Trophoblast cell (in vitro differentiated cells and primary cell): ENCODE measurements at regions not wholly inside any gene's neighbourhood (a gene's known extent, or its start where the extent isn't known, plus 50 kb on each side); places are given as distances from the start of the nearest gene placed in this dataset.

Source experiments
- DNase-seq, 2 donors: peaks; one replicate each; pipeline ENCODE4 v3.0.0-alpha.2; 2016
- H2AFZ ChIP-seq: 2 replicates; pipeline ENCODE4 v1.6.1; 2013; ENCODE audit warnings: low read length, moderate library complexity, mild to moderate bottlenecking; ENCODE audit not compliant: insufficient read depth, poor library complexity
- H2AK5ac ChIP-seq: 2 replicates; pipeline ENCODE4 v1.6.1; 2013; ENCODE audit warnings: mild to moderate bottlenecking, low read length
- H2BK120ac ChIP-seq: 2 replicates; pipeline ENCODE4 v1.6.1; 2013; ENCODE audit warnings: low read length, mild to moderate bottlenecking, moderate library complexity; ENCODE audit not compliant: insufficient read depth, poor library complexity
- H2BK12ac ChIP-seq: 2 replicates; pipeline ENCODE4 v1.6.1; 2013; ENCODE audit warnings: mild to moderate bottlenecking, low read length, moderate library complexity
- H2BK5ac ChIP-seq: 2 replicates; pipeline ENCODE4 v1.6.1; 2013; ENCODE audit warnings: low read length, low read depth, moderate library complexity, mild to moderate bottlenecking; ENCODE audit not compliant: poor library complexity
- H3K14ac ChIP-seq: 2 replicates; pipeline ENCODE4 v1.6.1; 2013; ENCODE audit warnings: mild to moderate bottlenecking, low read length
- H3K18ac ChIP-seq: 2 replicates; pipeline ENCODE4 v1.6.1; 2013; ENCODE audit warnings: mild to moderate bottlenecking, low read length
- H3K23ac ChIP-seq: 2 replicates; pipeline ENCODE4 v1.6.1; 2013; ENCODE audit warnings: low read length
- H3K27ac ChIP-seq: 2 replicates; pipeline ENCODE4 v1.5.1; 2013; ENCODE audit warnings: low read depth, mild to moderate bottlenecking, inconsistent platforms, low read length, moderate library complexity
- H3K27me3 ChIP-seq: 2 replicates; pipeline ENCODE4 v1.6.1; 2013; ENCODE audit warnings: inconsistent platforms, mild to moderate bottlenecking, low read length, moderate library complexity; ENCODE audit not compliant: insufficient read depth
- H3K36me3 ChIP-seq, 2 experiments: 1 replicate in 1 of 2; 2 replicates in 1 of 2; pipeline ENCODE4 v1.6.1; 2013; ENCODE audit warnings: low read length in 2 of 2, mild to moderate bottlenecking in 2 of 2, moderate library complexity in 1 of 2; ENCODE audit not compliant: insufficient read depth in 2 of 2, control insufficient read depth in 1 of 2
- H3K4ac ChIP-seq: 2 replicates; pipeline ENCODE4 v1.6.1; 2013; ENCODE audit warnings: low read depth, mild to moderate bottlenecking, low read length, moderate library complexity
- H3K4me1 ChIP-seq, 2 experiments: 1 replicate in 1 of 2; 2 replicates in 1 of 2; pipeline ENCODE4 v1.6.1; 2013; ENCODE audit warnings: low read length in 2 of 2, mild to moderate bottlenecking in 2 of 2, moderate library complexity in 1 of 2; ENCODE audit not compliant: insufficient read depth in 2 of 2, control insufficient read depth in 1 of 2
- H3K4me2 ChIP-seq: 2 replicates; pipeline ENCODE4 v1.6.1; 2013; ENCODE audit warnings: inconsistent platforms, mild to moderate bottlenecking, low read length, moderate library complexity
- H3K4me3 ChIP-seq: 2 replicates; pipeline ENCODE4 v1.5.1; 2013; ENCODE audit warnings: mild to moderate bottlenecking, low read depth, low read length, inconsistent platforms
- H3K79me1 ChIP-seq: one replicate; pipeline ENCODE4 v1.6.1; 2013; ENCODE audit warnings: low read length
- H3K79me2 ChIP-seq: 2 replicates; pipeline ENCODE4 v1.6.1; 2013; ENCODE audit warnings: low read length, mild to moderate bottlenecking; ENCODE audit not compliant: control insufficient read depth, insufficient read depth, poor library complexity
- H3K9ac ChIP-seq: 2 replicates; pipeline ENCODE4 v1.6.1; 2013; ENCODE audit warnings: mild to moderate bottlenecking, low read length
- H3K9me3 ChIP-seq: 2 replicates; pipeline ENCODE4 v1.6.1; 2013; ENCODE audit warnings: low read depth, mild to moderate bottlenecking, control low read depth, inconsistent platforms, low read length; ENCODE audit not compliant: insufficient read depth
- H4K12ac ChIP-seq: 2 replicates; pipeline ENCODE4 v1.6.1; 2013; ENCODE audit warnings: low read depth, mild to moderate bottlenecking, low read length, moderate library complexity
- H4K8ac ChIP-seq: 2 replicates; pipeline ENCODE4 v1.6.1; 2013; ENCODE audit warnings: low read depth, mild to moderate bottlenecking, low read length, moderate library complexity
- H4K91ac ChIP-seq: one replicate; pipeline ENCODE4 v1.6.1; 2013; ENCODE audit warnings: low read depth, mild to moderate bottlenecking, low read length, moderate library complexity
- WGBS: extraction: QIAGEN DNeasy Blood & Tissue Kit; methylation state at CpG from one replicate; pipeline ENCODE4 v1.1.7; 2013; ENCODE audit warnings: missing lambda C conversion rate; ENCODE audit not compliant: insufficient read length, insufficient coverage; ENCODE audit errors: extremely low coverage; 5-methylcytosine and 5-hydroxymethylcytosine counted together

DNA sequence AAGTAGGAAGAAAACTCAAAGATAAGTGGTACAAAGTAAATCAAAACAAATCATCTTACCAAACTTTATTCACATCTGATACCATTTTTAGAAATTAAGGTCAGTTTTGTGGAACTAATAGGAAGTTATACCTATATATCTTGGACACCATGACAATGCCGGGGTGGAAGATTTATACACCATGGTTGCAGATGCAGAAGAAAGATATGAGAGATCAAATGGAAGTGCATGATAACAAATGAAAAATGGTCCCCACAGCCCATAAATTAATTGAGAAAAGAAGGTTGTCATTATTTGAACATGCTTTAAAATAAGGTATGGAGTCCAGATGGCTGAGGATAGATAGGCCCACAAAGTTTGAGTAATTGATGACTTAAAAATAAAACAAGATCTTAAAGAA is 276.8 kb downstream of the TSHZ3 start:
- H2BK5ac ChIP-seq, result no peak overlapping the region

GRCh38 chr19:31071136-31071855 is 277.9 kb downstream of the TSHZ3 start:
- Histone ChIP-seq H2BK120ac (no peak overlapping the region), H4K91ac (no peak overlapping the region), H3K27me3 (no peaks in the 10 kb centered on the region), H3K4me1 (peaks cover 3 to 4% of the 10 kb centered on the region in 2 experiments), H2BK5ac (no peak overlapping the region), H2AK5ac (no peak overlapping the region), H3K79me2 (no peaks in the 10 kb centered on the region), H3K18ac (no peak overlapping the region), H3K27ac (no peak overlapping the region), H2BK12ac (no peak overlapping the region), H2AFZ (no peak overlapping the region), H3K36me3 (no peaks in the 10 kb centered on the region), H3K4me2 (no peak overlapping the region), H3K4ac (no peak overlapping the region), H3K9ac (no peak overlapping the region), H3K9me3 (no peaks in the 10 kb centered on the region), H4K12ac (no peak overlapping the region), H3K4me3 (no peak overlapping the region), H3K79me1 (no peaks in the 10 kb centered on the region), H3K23ac (no peak overlapping the region), H3K14ac (no peak overlapping the region), H4K8ac (no peak overlapping the region)
- WGBS, result no CpG with 5 or more reads among the region's 11 CpGs
- DNase-seq, result no peak

More for the DNA sequence above, 276.8 kb downstream of the TSHZ3 start:
- Histone ChIP-seq H2BK120ac (no peak overlapping the region), H4K8ac (no peak overlapping the region), H3K14ac (no peak overlapping the region), H2AFZ (no peak overlapping the region), H3K4me2 (no peak overlapping the region), H3K4me1 (no peaks in the 10 kb centered on the region), H3K9ac (no peak overlapping the region), H4K12ac (no peak overlapping the region), H3K9me3 (no peaks in the 10 kb centered on the region), H2BK12ac (no peak overlapping the region), H3K23ac (no peak overlapping the region), H3K79me2 (no peaks in the 10 kb centered on the region), H3K36me3 (no peaks in the 10 kb centered on the region), H3K27ac (no peak overlapping the region), H3K4me3 (no peak overlapping the region), H4K91ac (no peak overlapping the region), H3K18ac (no peak overlapping the region), H2AK5ac (no peak overlapping the region), H3K79me1 (no peaks in the 10 kb centered on the region), H3K27me3 (no peaks in the 10 kb centered on the region), H3K4ac (no peak overlapping the region)
- no CpG with 5 or more reads among the region's 1 CpG for whole genome bisulfite sequencing
- DNase-seq, result no peak

DNA sequence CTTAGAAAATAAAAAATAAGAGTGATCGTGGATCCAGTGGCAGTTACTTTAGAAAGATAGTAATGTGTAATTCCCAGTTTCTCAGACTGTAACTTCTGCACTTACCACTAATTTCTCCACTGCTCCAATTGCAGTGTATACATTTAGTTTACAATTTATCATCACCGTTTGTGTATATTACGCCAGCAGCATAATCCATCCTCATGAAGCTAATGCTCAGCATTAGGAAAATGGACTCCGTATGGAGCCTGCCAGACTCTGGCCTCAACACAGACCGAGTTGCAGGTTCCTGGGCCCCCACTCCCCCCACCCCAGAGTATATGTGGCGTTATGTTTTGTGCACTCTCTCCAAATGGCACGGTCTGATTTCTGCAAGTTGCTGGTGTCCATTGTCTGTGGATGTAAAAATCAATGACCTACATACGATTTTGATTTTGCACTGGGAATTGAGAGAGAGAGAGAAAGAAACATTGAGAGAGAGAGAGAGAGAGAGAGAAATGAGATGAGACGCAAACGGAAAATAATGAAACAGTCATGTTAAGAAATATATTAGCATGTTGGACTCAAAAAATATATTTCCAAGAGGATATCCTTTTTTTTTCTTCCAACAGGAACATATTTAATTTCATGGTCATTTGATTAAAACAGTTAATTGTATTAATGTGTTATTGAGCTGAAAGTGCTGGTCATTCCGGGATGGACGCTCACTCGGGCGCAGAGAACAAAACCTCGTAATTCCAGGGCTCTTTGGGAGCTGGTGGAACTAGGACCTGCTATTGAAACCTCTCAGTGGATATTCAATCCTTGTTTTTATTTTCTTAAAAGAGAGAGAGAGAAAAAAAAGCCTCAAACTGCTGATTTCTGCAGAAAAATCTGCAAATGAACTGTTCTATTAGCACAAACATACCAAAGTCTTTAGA is 278.8 kb downstream of the TSHZ3 start:
- H3K27ac ChIP-seq, result no peak overlapping the region
- H3K4me2 ChIP-seq, result no peak overlapping the region
- H2BK5ac ChIP-seq, result no peak overlapping the region
- no peak overlapping the region for H3K4ac ChIP-seq
- H2AK5ac ChIP-seq, result no peak overlapping the region
- H3K36me3 ChIP-seq, result no peaks in the 10 kb centered on the region
- H2BK12ac ChIP-seq, result no peak overlapping the region
- no peak overlapping the region for H4K8ac ChIP-seq
- H2AFZ ChIP-seq, result no peak overlapping the region
- no peak overlapping the region for H2BK120ac ChIP-seq
- no peak for DNase-seq
- H3K18ac ChIP-seq, result no peak overlapping the region
- H4K12ac ChIP-seq, result no peak overlapping the region
- no peaks in the 10 kb centered on the region for H3K79me1 ChIP-seq
- no peak overlapping the region for H3K14ac ChIP-seq
- H3K79me2 ChIP-seq, result no peaks in the 10 kb centered on the region
- no peak overlapping the region for H3K4me3 ChIP-seq
- peaks cover 3 to 4% of the 10 kb centered on the region in 2 experiments for H3K4me1 ChIP-seq
- no peaks in the 10 kb centered on the region for H3K27me3 ChIP-seq
- H3K9me3 ChIP-seq, result no peaks in the 10 kb centered on the region
- no peak overlapping the region for H4K91ac ChIP-seq
- WGBS, result no CpG with 5 or more reads among the region's 15 CpGs
- H3K23ac ChIP-seq, result no peak overlapping the region
- no peak overlapping the region for H3K9ac ChIP-seq

GRCh38 chr19:31068268-31068667 is 281.0 kb downstream of the TSHZ3 start:
- Histone ChIP-seq H3K23ac (no peak overlapping the region), H3K4ac (no peak overlapping the region), H2BK12ac (no peak overlapping the region), H4K8ac (no peak overlapping the region), H3K4me3 (no peak overlapping the region), H3K4me1 (peaks cover 3 to 4% of the 10 kb centered on the region in 2 experiments), H4K12ac (no peak overlapping the region), H3K79me2 (no peaks in the 10 kb centered on the region), H2BK5ac (no peak overlapping the region), H3K9me3 (no peaks in the 10 kb centered on the region), H3K18ac (no peak overlapping the region), H2AK5ac (no peak overlapping the region), H3K9ac (no peak overlapping the region), H3K27ac (no peak overlapping the region), H2BK120ac (no peak overlapping the region), H4K91ac (no peak overlapping the region), H2AFZ (no peak overlapping the region), H3K36me3 (no peaks in the 10 kb centered on the region), H3K14ac (no peak overlapping the region), H3K4me2 (no peak overlapping the region), H3K79me1 (no peaks in the 10 kb centered on the region), H3K27me3 (no peaks in the 10 kb centered on the region)
- no peak for DNase-seq
- no CpG with 5 or more reads among the region's 6 CpGs for WGBS
